ENCODE measurements at regions not wholly inside any gene's neighbourhood (a gene's known extent, or its start where the extent isn't known, plus 50 kb on each side); places are given as distances from the start of the nearest gene placed in this dataset.

GRCh38 chr10:90424730-90425129 is 433.1 kb downstream of the HTR7 start:
- TF ChIP-seq CTCF (conservative IDR thresholded peaks at IDR 0.05 in 1 of 2, IDR thresholded peaks at IDR 0.05 in 1 of 2; ENCODE audit: low read depth in 1 of 2, low read length in 2 of 2) (no peak), EZH2 (IDR thresholded peaks at IDR 0.05; ENCODE audit: low read length, missing control alignments) (no peak)

All from fibroblast of lung (primary cell).